IMR-90 (cell line): ENCODE measurements at regions not wholly inside any gene's neighbourhood (a gene's known extent, or its start where the extent isn't known, plus 50 kb on each side); places are given as distances from the start of the nearest gene placed in this dataset.

Source experiments
- ATAC-seq: fragments of 200-7000 bp; cut with Tn5 transposase; 2 replicates; pipeline ENCODE4 v1.9.1; 2020; ENCODE audit warnings: low read depth, mild to moderate bottlenecking, moderate library complexity
- BruUV-seq: library from RNA; stranded (reverse); fragments of 400-500 nt; replicated peaks from 2 replicates; lab custom pipeline; 2021; lab: Mats Ljungman, UMichigan
- CTCF ChIA-PET: fragments of 300-600 bp; formaldehyde crosslinking; extraction: SDS; loops from one replicate; lab custom pipeline; 2021; ENCODE audit warnings: antibody characterized with exemption; lab: Yijun Ruan, JAX
- POLR2A ChIA-PET: fragments of 300-600 bp; sonication (Branson Sonifier 250); formaldehyde crosslinking; loops from one replicate; lab custom pipeline; 2022; ENCODE audit warnings: antibody characterized with exemption; ENCODE audit not compliant: unreplicated experiment; lab: Charles Lee
- DNase-seq: peaks from one replicate; pipeline ENCODE4 v3.0.0; 2013
- H2AFZ ChIP-seq: replicated peaks from 2 replicates; pipeline ENCODE3; 2013; ENCODE audit warnings: low read length, mild to moderate bottlenecking; ENCODE audit not compliant: poor library complexity
- H2AK5ac ChIP-seq: 2 replicates; pipeline ENCODE4 v1.6.1; 2013; ENCODE audit warnings: low read depth, low read length, inconsistent platforms
- H2AK9ac ChIP-seq: replicated peaks from 2 replicates; pipeline ENCODE3; 2013; ENCODE audit warnings: mild to moderate bottlenecking, low read depth, low read length, moderate library complexity; ENCODE audit not compliant: poor library complexity
- H2BK120ac ChIP-seq: 2 replicates; pipeline ENCODE4 v1.6.1; 2013; ENCODE audit warnings: low read depth, low read length, inconsistent platforms
- H2BK15ac ChIP-seq: 3 replicates; pipeline ENCODE4 v1.6.1; 2013; ENCODE audit warnings: low read depth, low read length, inconsistent platforms
- H2BK20ac ChIP-seq: 2 replicates; pipeline ENCODE4 v1.6.1; 2013; ENCODE audit warnings: low read depth, mild to moderate bottlenecking, inconsistent platforms, low read length, moderate library complexity
- H2BK5ac ChIP-seq: 2 replicates; pipeline ENCODE4 v1.6.1; 2013; ENCODE audit warnings: mild to moderate bottlenecking, low read depth, low read length, inconsistent platforms; ENCODE audit not compliant: poor library complexity, severe bottlenecking
- H3K14ac ChIP-seq: replicated peaks from 2 replicates; pipeline ENCODE4 v1.6.1; 2013; ENCODE audit warnings: low read depth, low read length, inconsistent platforms
- H3K18ac ChIP-seq: 2 replicates; pipeline ENCODE4 v1.6.1; 2013; ENCODE audit warnings: low read depth, low read length, control low read depth
- H3K23ac ChIP-seq: 2 replicates; pipeline ENCODE4 v1.6.1; 2013; ENCODE audit warnings: low read depth, low read length, inconsistent platforms
- H3K27ac ChIP-seq: 2 replicates; pipeline ENCODE4 v1.5.1; 2013; ENCODE audit warnings: mild to moderate bottlenecking, control low read depth, low read length; ENCODE audit not compliant: insufficient read depth
- H3K27me3 ChIP-seq: 2 replicates; pipeline ENCODE4 v1.6.1; 2013; ENCODE audit warnings: low read length; ENCODE audit not compliant: control insufficient read depth, insufficient read depth
- H3K36me3 ChIP-seq: 2 replicates; pipeline ENCODE4 v1.6.1; 2013; ENCODE audit warnings: low read length, mixed read lengths; ENCODE audit not compliant: control insufficient read depth, insufficient read depth
- H3K4ac ChIP-seq: 2 replicates; pipeline ENCODE4 v1.6.1; 2013; ENCODE audit warnings: low read depth, low read length, inconsistent platforms
- H3K4me1 ChIP-seq: 2 replicates; pipeline ENCODE4 v1.6.1; 2013; ENCODE audit warnings: low read length, mixed read lengths; ENCODE audit not compliant: control insufficient read depth, insufficient read depth
- H3K4me2 ChIP-seq: 2 replicates; pipeline ENCODE4 v1.6.1; 2013; ENCODE audit warnings: low read depth, mild to moderate bottlenecking, control low read depth, low read length, moderate library complexity
- H3K4me3 ChIP-seq: 2 replicates; pipeline ENCODE4 v1.5.1; 2013; ENCODE audit warnings: low read depth, mild to moderate bottlenecking, control low read depth, low read length, moderate library complexity; ENCODE audit not compliant: insufficient read depth
- H3K56ac ChIP-seq: 2 replicates; pipeline ENCODE4 v1.6.1; 2013; ENCODE audit warnings: low read length, inconsistent platforms; ENCODE audit not compliant: insufficient read depth; ENCODE audit errors: extremely low read depth
- H3K79me1 ChIP-seq, 2 experiments: 2 replicates each; pipeline ENCODE4 v1.6.1; 2013; ENCODE audit warnings: low read length in 2 of 2, inconsistent platforms in 1 of 2, low read depth in 1 of 2
- H3K9ac ChIP-seq: 2 replicates; pipeline ENCODE4 v1.6.1; 2013; ENCODE audit warnings: low read depth, low read length, control low read depth
- H3K9me1 ChIP-seq: 2 replicates; pipeline ENCODE4 v1.6.1; 2013; ENCODE audit warnings: low read length, inconsistent platforms; ENCODE audit not compliant: insufficient read depth
- H3K9me3 ChIP-seq: 2 replicates; pipeline ENCODE4 v1.6.1; 2013; ENCODE audit warnings: low read length; ENCODE audit not compliant: control insufficient read depth, insufficient read depth
- H4K20me1 ChIP-seq: 2 replicates; pipeline ENCODE4 v1.6.1; 2013; ENCODE audit warnings: low read length, inconsistent platforms; ENCODE audit not compliant: insufficient read depth
- H4K5ac ChIP-seq: 2 replicates; pipeline ENCODE4 v1.6.1; 2013; ENCODE audit warnings: mild to moderate bottlenecking, low read depth, low read length, control low read depth
- H4K8ac ChIP-seq, 2 experiments: 2 replicates each; pipeline ENCODE4 v1.6.1; 2013; ENCODE audit warnings: low read depth in 2 of 2, low read length in 2 of 2, control low read depth in 1 of 2, inconsistent platforms in 1 of 2
- H4K91ac ChIP-seq: 2 replicates; pipeline ENCODE4 v1.6.1; 2013; ENCODE audit warnings: low read depth, low read length, inconsistent platforms; ENCODE audit not compliant: insufficient read depth
- BHLHE40 ChIP-seq: fragments of 150-350 bp; IDR thresholded peaks from 2 replicates; pipeline ENCODE4 v1.6.1; 2016; ENCODE audit warnings: mild to moderate bottlenecking, low read depth, low read length
- CEBPB ChIP-seq: IDR thresholded peaks from 2 replicates; pipeline ENCODE4 v1.6.1; 2012; ENCODE audit warnings: low read depth, low read length, improper control_type of control experiment
- CHD1 ChIP-seq: IDR thresholded peaks from 2 replicates; pipeline ENCODE4 v1.6.1; 2012; ENCODE audit warnings: low read depth, low read length, improper control_type of control experiment
- CTCF ChIP-seq: conservative IDR thresholded peaks from 2 replicates; pipeline ENCODE4 v1.5.1; 2012; ENCODE audit warnings: mild to moderate bottlenecking, low read depth, low read length, improper control_type of control experiment
- FOS ChIP-seq: fragments of 150-350 bp; IDR thresholded peaks from 2 replicates; pipeline ENCODE4 v1.6.1; 2016; ENCODE audit warnings: low read depth, low read length
- MAFK ChIP-seq: IDR thresholded peaks from 2 replicates; pipeline ENCODE4 v1.6.1; 2012; ENCODE audit warnings: low read depth, low read length, improper control_type of control experiment
- MAZ ChIP-seq: IDR thresholded peaks from 2 replicates; pipeline ENCODE4 v1.6.1; 2012; ENCODE audit warnings: low read depth, mild to moderate bottlenecking, low read length, improper control_type of control experiment, moderate library complexity, borderline replicate concordance
- MXI1 ChIP-seq: IDR thresholded peaks from 2 replicates; pipeline ENCODE4 v1.6.1; 2012; ENCODE audit warnings: low read depth, mild to moderate bottlenecking, low read length, moderate library complexity, borderline replicate concordance
- NFE2L2 ChIP-seq: fragments of 150-350 bp; IDR thresholded peaks from 2 replicates; pipeline ENCODE4 v1.6.1; 2016; ENCODE audit warnings: low read depth, mild to moderate bottlenecking, low read length
- RAD21 ChIP-seq: IDR thresholded peaks from 2 replicates; pipeline ENCODE4 v1.6.1; 2012; ENCODE audit warnings: low read length, improper control_type of control experiment
- RCOR1 ChIP-seq: IDR thresholded peaks from 2 replicates; pipeline ENCODE4 v1.6.1; 2012; ENCODE audit warnings: mild to moderate bottlenecking, low read length, improper control_type of control experiment; ENCODE audit not compliant: insufficient replicate concordance
- RFX5 ChIP-seq: IDR thresholded peaks from 2 replicates; pipeline ENCODE4 v1.8.0; 2012; ENCODE audit warnings: low read depth, mild to moderate bottlenecking, low read length, moderate library complexity
- WGBS, 2 experiments: methylation state at CpG; one replicate each; pipeline versions ENCODE4 v1.1.5 to v1.1.7; 2013; ENCODE audit warnings: missing lambda C conversion rate in 2 of 2; ENCODE audit not compliant: insufficient read length in 1 of 2; ENCODE audit errors: extremely low coverage in 2 of 2; 5-methylcytosine and 5-hydroxymethylcytosine counted together
- dilution Hi-C: fragments of 300-500 bp; cut with HindIII; formaldehyde crosslinking; loops from one replicate; pipeline ENCODE4 v1.14.3; 2018; ENCODE audit warnings: low sequenced_read_pairs; ENCODE audit not compliant: unreplicated experiment
- in situ Hi-C: fragments of 300-500 bp; cut with MboI; formaldehyde crosslinking; loops from 3 replicates; pipeline ENCODE4 v1.14.3; 2019; ENCODE audit warnings: low sequenced_read_pairs, inconsistent platforms, mixed read lengths
- intact Hi-C: fragments of 100-400 bp; cut with micrococcal nuclease; formaldehyde crosslinking; loops from 2 replicates; pipeline ENCODE4 v1.10.0; 2022
- TF ChIP-seq, protein P1 (sequence below): fragments of 150-350 bp; IDR thresholded peaks from 2 replicates; pipeline ENCODE4 v1.6.1; 2017; ENCODE audit warnings: mild to moderate bottlenecking, antibody characterized with exemption, low read length, low read depth
- TF ChIP-seq, protein P2 (sequence below): fragments of 150-350 bp; IDR thresholded peaks from 2 replicates; pipeline ENCODE4 v1.6.1; 2016; ENCODE audit warnings: low read depth, mild to moderate bottlenecking, low read length, moderate library complexity, borderline replicate concordance

DNA sequence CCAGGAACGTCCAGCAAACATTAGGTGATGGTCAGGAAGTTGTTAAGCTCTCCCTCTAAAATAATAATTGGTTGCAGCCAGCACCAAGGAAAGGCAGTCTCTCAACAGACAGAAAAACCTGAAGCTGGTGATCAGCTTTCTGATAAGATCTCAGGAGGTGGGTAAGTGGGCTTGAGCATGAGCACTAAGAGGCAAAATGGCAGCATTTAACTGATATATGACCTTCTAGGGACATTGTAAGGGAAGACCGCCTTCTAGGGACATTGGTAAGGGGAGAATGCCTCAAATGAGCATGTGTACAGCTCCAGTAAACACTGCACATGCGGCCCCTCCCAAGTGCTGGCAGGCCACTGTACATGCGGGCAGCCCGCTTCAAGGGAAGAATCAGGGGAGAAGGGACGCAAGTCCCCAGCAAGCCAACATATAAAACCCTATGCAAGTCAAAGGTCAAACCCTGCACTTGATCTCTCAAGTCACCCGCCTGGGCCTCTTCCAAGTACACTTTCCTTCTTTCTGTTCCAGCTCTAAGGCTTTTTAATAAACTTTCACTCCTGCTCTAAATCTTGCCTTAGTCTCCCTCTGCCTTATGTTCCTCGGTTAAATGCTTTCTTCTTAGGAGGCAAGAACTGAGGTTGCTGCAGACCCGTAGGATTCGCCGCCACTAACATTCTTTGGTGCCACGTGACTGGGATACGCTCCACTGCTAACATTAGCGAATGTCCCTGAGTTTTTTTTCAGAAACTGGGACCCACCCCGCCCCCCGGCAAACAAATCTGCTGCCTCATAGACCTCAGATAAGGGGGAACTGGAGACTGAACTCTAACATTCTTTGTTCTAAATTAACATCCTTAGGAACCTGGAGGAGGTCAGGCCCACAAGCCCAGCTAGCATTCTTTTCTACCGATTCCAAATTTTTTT, 463.8 kb downstream of the LPIN1 start:
- H4K5ac ChIP-seq = no peak overlapping the region
- no peaks in the 10 kb centered on the region for H3K27me3 ChIP-seq
- no peaks in the 10 kb centered on the region; the same call in 1 of the 2 replicates for H3K4me1 ChIP-seq
- no peak overlapping the region for H4K8ac ChIP-seq
- H3K4ac ChIP-seq = no peak overlapping the region
- H3K4me3 ChIP-seq = no peak overlapping the region
- H3K56ac ChIP-seq = no peak overlapping the region
- H2BK20ac ChIP-seq = no peak overlapping the region
- intact Hi-C loops (no loop called here), dilution Hi-C loops (no loop called here), in situ Hi-C loops (no loop called here)
- H2AFZ ChIP-seq = no peak overlapping the region
- 88% methylated on average over 7 of the region's 17 CpGs; no CpG with 5 or more reads in 1 of the 2 experiments for WGBS, 2 experiments
- H3K23ac ChIP-seq = no peak overlapping the region
- H4K20me1 ChIP-seq = no peaks in the 10 kb centered on the region
- no peaks in the 10 kb centered on the region for H3K9me3 ChIP-seq
- H3K18ac ChIP-seq = no peak overlapping the region
- H2AK5ac ChIP-seq = no peak overlapping the region
- H3K9ac ChIP-seq = no peak overlapping the region
- H3K79me1 ChIP-seq = no peaks in the 10 kb centered on the region
- H3K4me2 ChIP-seq = no peak overlapping the region
- no peak overlapping the region for H3K27ac ChIP-seq
- ChIA-PET POLR2A (no interaction called here), CTCF (no interaction called here)
- H2BK5ac ChIP-seq = no peak overlapping the region
- no peak overlapping the region for H2BK120ac ChIP-seq
- no peaks in the 10 kb centered on the region for H3K9me1 ChIP-seq
- ATAC-seq (no peak), DNase-seq (no peak)
- no peak overlapping the region for H2BK15ac ChIP-seq
- H4K91ac ChIP-seq = no peak overlapping the region
- no peak overlapping the region for H2AK9ac ChIP-seq
- TF ChIP-seq NFE2L2 = no peak
- TF ChIP-seq BHLHE40 = no peak
- TF ChIP-seq, protein P1, sequence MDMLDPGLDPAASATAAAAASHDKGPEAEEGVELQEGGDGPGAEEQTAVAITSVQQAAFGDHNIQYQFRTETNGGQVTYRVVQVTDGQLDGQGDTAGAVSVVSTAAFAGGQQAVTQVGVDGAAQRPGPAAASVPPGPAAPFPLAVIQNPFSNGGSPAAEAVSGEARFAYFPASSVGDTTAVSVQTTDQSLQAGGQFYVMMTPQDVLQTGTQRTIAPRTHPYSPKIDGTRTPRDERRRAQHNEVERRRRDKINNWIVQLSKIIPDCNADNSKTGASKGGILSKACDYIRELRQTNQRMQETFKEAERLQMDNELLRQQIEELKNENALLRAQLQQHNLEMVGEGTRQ = no peak
- no peak for TF ChIP-seq FOS
- no peak for TF ChIP-seq MAFK
- TF ChIP-seq, protein P2, sequence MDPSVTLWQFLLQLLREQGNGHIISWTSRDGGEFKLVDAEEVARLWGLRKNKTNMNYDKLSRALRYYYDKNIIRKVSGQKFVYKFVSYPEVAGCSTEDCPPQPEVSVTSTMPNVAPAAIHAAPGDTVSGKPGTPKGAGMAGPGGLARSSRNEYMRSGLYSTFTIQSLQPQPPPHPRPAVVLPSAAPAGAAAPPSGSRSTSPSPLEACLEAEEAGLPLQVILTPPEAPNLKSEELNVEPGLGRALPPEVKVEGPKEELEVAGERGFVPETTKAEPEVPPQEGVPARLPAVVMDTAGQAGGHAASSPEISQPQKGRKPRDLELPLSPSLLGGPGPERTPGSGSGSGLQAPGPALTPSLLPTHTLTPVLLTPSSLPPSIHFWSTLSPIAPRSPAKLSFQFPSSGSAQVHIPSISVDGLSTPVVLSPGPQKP = no peak
- no peak for TF ChIP-seq MXI1
- TF ChIP-seq CTCF = no peak
- TF ChIP-seq RCOR1 = no peak
- TF ChIP-seq RAD21 = no peak
- TF ChIP-seq RFX5 = no peak
- no peak for TF ChIP-seq MAZ
- TF ChIP-seq CEBPB = no peak
- TF ChIP-seq CHD1 = no peak
- H3K36me3 ChIP-seq = no peaks in the 10 kb centered on the region
- no TSS peak for BruUV-seq
- H3K14ac ChIP-seq = no peak overlapping the region
